ENCODE measurements at regions not wholly inside any gene's neighbourhood (a gene's known extent, or its start where the extent isn't known, plus 50 kb on each side); places are given as distances from the start of the nearest gene placed in this dataset.

GRCh38 chr10:131667047-131667446 is 233.8 kb upstream of the PPP2R2D start:
- DNase-seq, result no peak
- Histone ChIP-seq H3K36me3 (replicated peaks; ENCODE audit: insufficient read depth, low read length) (no peaks in the 10 kb centered on the region), H3K4me3 (ENCODE audit: low read length) (no peak overlapping the region), H3K27me3 (replicated peaks; ENCODE audit: insufficient read depth, low read length) (no peaks in the 10 kb centered on the region), H3F3A (ENCODE audit: insufficient read depth, low read length) (no peaks in the 10 kb centered on the region), H4K20me1 (ENCODE audit: insufficient read depth, low read length) (no peaks in the 10 kb centered on the region), H3K4me1 (ENCODE audit: low read length) (no peaks in the 10 kb centered on the region), H3K27ac (ENCODE audit: low read length) (no peak overlapping the region), H3K9me3 (replicated peaks; ENCODE audit: insufficient read depth, low read length) (no peaks in the 10 kb centered on the region), H3K9me2 (replicated peaks; ENCODE audit: insufficient read depth, low read length) (no peaks in the 10 kb centered on the region), H3K4me2 (ENCODE audit: low read depth, low read length) (no peak overlapping the region), H3K9ac (ENCODE audit: low read length) (no peak overlapping the region), H3K79me2 (ENCODE audit: low read length) (no peaks in the 10 kb centered on the region), H2AFZ (ENCODE audit: low read length) (no peak overlapping the region)
- TF ChIP-seq CTCF (IDR thresholded peaks at IDR 0.05; ENCODE audit: low read length) (no peak), EZH2phosphoT487 (IDR thresholded peaks at IDR 0.05; ENCODE audit: low read length) (no peak), EZH2 (optimal IDR thresholded peaks at IDR 0.05; ENCODE audit: low read depth, low read length) (no peak)

GRCh38 chr10:131667561-131667960 is 233.2 kb upstream of the PPP2R2D start:
- Histone ChIP-seq H3K27me3 (replicated peaks; ENCODE audit: insufficient read depth, low read length) (no peaks in the 10 kb centered on the region), H3F3A (ENCODE audit: insufficient read depth, low read length) (no peaks in the 10 kb centered on the region), H4K20me1 (ENCODE audit: insufficient read depth, low read length) (no peaks in the 10 kb centered on the region), H3K4me2 (ENCODE audit: low read depth, low read length) (no peak overlapping the region), H3K4me3 (ENCODE audit: low read length) (no peak overlapping the region), H3K9ac (ENCODE audit: low read length) (no peak overlapping the region), H3K9me3 (replicated peaks; ENCODE audit: insufficient read depth, low read length) (no peaks in the 10 kb centered on the region), H3K27ac (ENCODE audit: low read length) (no peak overlapping the region), H2AFZ (ENCODE audit: low read length) (no peak overlapping the region), H3K9me2 (replicated peaks; ENCODE audit: insufficient read depth, low read length) (no peaks in the 10 kb centered on the region), H3K36me3 (replicated peaks; ENCODE audit: insufficient read depth, low read length) (no peaks in the 10 kb centered on the region), H3K4me1 (ENCODE audit: low read length) (no peaks in the 10 kb centered on the region), H3K79me2 (ENCODE audit: low read length) (no peaks in the 10 kb centered on the region)
- no peak for TF ChIP-seq EZH2 (optimal IDR thresholded peaks at IDR 0.05; ENCODE audit: low read depth, low read length)
- no peak for TF ChIP-seq EZH2phosphoT487 (IDR thresholded peaks at IDR 0.05; ENCODE audit: low read length)
- TF ChIP-seq CTCF (IDR thresholded peaks at IDR 0.05; ENCODE audit: low read length), result no peak
- DNase-seq, result no peak

GRCh38 chr10:131668903-131669302 is 231.9 kb upstream of the PPP2R2D start:
- Histone ChIP-seq H3F3A (ENCODE audit: insufficient read depth, low read length) (no peaks in the 10 kb centered on the region), H3K4me1 (ENCODE audit: low read length) (no peaks in the 10 kb centered on the region), H3K4me2 (ENCODE audit: low read depth, low read length) (no peak overlapping the region), H3K27ac (ENCODE audit: low read length) (no peak overlapping the region), H3K9me2 (replicated peaks; ENCODE audit: insufficient read depth, low read length) (no peaks in the 10 kb centered on the region), H3K36me3 (replicated peaks; ENCODE audit: insufficient read depth, low read length) (no peaks in the 10 kb centered on the region), H4K20me1 (ENCODE audit: insufficient read depth, low read length) (no peaks in the 10 kb centered on the region), H3K9me3 (replicated peaks; ENCODE audit: insufficient read depth, low read length) (no peaks in the 10 kb centered on the region), H3K4me3 (ENCODE audit: low read length) (no peak overlapping the region), H3K27me3 (replicated peaks; ENCODE audit: insufficient read depth, low read length) (no peaks in the 10 kb centered on the region), H3K9ac (ENCODE audit: low read length) (no peak overlapping the region), H2AFZ (ENCODE audit: low read length) (no peak overlapping the region), H3K79me2 (ENCODE audit: low read length) (no peaks in the 10 kb centered on the region)
- TF ChIP-seq CTCF (IDR thresholded peaks at IDR 0.05; ENCODE audit: low read length) (no peak), EZH2phosphoT487 (IDR thresholded peaks at IDR 0.05; ENCODE audit: low read length) (no peak), EZH2 (optimal IDR thresholded peaks at IDR 0.05; ENCODE audit: low read depth, low read length) (no peak)
- no peak for DNase-seq

Data from MM.1S (cell line).